Lung (tissue), 11 donors: ENCODE measurements at regions not wholly inside any gene's neighbourhood (a gene's known extent, or its start where the extent isn't known, plus 50 kb on each side); places are given as distances from the start of the nearest gene placed in this dataset.

Experiments
- ATAC-seq: fragments of 200-7000 bp; cut with Tn5 transposase; one replicate; pipeline ENCODE4 v1.9.1; 2020; ENCODE audit warnings: moderate number of reproducible peaks; ENCODE audit not compliant: insufficient read depth, low FRiP score
- DNase-seq, 3 donors: peaks; one replicate each; pipeline ENCODE4 v3.0.0-alpha.2; 2013 to 2017
- H3K27ac ChIP-seq, 2 donors: one replicate each; pipeline ENCODE4 v1.5.1; 2013; ENCODE audit warnings: mild to moderate bottlenecking in 2 of 2, moderate library complexity in 2 of 2, control low read depth in 1 of 2, inconsistent platforms in 1 of 2, low read depth in 1 of 2, low read length in 1 of 2
- H3K27me3 ChIP-seq, 3 donors: one replicate each; pipeline ENCODE4 v1.5.1; 2013; ENCODE audit warnings: low read length in 2 of 3; ENCODE audit not compliant: control insufficient read depth in 3 of 3, insufficient read depth in 3 of 3
- H3K36me3 ChIP-seq, 4 donors: one replicate each; pipeline ENCODE4 v1.5.1; 2013; ENCODE audit warnings: low read length in 4 of 4, mild to moderate bottlenecking in 1 of 4, moderate library complexity in 1 of 4; ENCODE audit not compliant: control insufficient read depth in 4 of 4, insufficient read depth in 4 of 4
- H3K4me1 ChIP-seq, 5 donors: one replicate each; pipeline ENCODE4 v1.5.1; 2013; ENCODE audit warnings: low read length in 5 of 5, mild to moderate bottlenecking in 2 of 5, moderate library complexity in 1 of 5; ENCODE audit not compliant: control insufficient read depth in 5 of 5, insufficient read depth in 5 of 5
- H3K4me3 ChIP-seq: one replicate; pipeline ENCODE4 v1.5.1; 2013; ENCODE audit warnings: mild to moderate bottlenecking, control low read depth, moderate library complexity
- H3K9ac ChIP-seq, 2 donors: one replicate each; pipeline ENCODE4 v1.5.1; 2013; ENCODE audit warnings: low read length in 2 of 2, control low read depth in 1 of 2; ENCODE audit not compliant: insufficient read depth in 1 of 2
- H3K9me3 ChIP-seq, 4 donors: one replicate each; pipeline ENCODE4 v1.5.1; 2013; ENCODE audit warnings: low read length in 3 of 4, mild to moderate bottlenecking in 1 of 4, moderate library complexity in 1 of 4; ENCODE audit not compliant: control insufficient read depth in 4 of 4, insufficient read depth in 3 of 4
- CTCF ChIP-seq: IDR thresholded peaks from 2 replicates; pipeline ENCODE4 v1.5.1; 2012; ENCODE audit warnings: mild to moderate bottlenecking; ENCODE audit errors: control extremely low read depth, extremely low read depth
- WGBS, 2 donors: extraction: QIAGEN DNeasy Blood & Tissue Kit; methylation state at CpG; one replicate each; pipeline ENCODE4 v1.1.7; 2013; 5-methylcytosine and 5-hydroxymethylcytosine counted together
- donor health status: control.
- donor health status: control.
- donor health status: Bipolar disorder and iron deficiency.
- donor health status: healthy.
- donor health status: DM: yes; HTN: yes; CAD: no.

DNA sequence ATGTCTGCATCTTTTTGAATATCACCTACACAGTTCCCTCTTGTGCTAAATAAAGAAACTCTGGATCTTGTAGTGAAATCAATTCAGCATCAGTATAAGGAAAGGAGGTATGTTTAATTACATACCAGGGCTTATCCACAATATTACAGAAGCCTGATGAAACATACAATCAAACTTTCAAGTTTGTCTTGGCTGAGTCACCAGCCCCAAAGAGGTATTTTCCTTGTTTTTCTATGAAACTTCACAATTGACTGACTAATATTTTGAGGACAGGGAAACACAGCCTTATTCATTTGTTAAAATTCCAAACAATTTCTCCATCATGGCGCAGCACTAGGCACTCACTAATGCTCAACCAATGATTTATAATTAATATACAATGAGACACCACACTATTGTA is 952.4 kb downstream of the PCDH17 start:
- no peak for TF ChIP-seq CTCF
- 93 to 99% methylated on average over 1 of the region's 1 CpG for WGBS, 2 donors
- ATAC-seq (no peak), DNase-seq (no peak)
- H3K27ac ChIP-seq, result no peak overlapping the region
- H3K9me3 ChIP-seq, result no peaks in the 10 kb centered on the region
- no peaks in the 10 kb centered on the region for H3K27me3 ChIP-seq
- no peak overlapping the region for H3K4me3 ChIP-seq
- peaks cover 0 to 2% (median 0%) of the 10 kb centered on the region in 5 donors for H3K4me1 ChIP-seq
- no peak overlapping the region for H3K9ac ChIP-seq
- H3K36me3 ChIP-seq, result no peaks in the 10 kb centered on the region

DNA sequence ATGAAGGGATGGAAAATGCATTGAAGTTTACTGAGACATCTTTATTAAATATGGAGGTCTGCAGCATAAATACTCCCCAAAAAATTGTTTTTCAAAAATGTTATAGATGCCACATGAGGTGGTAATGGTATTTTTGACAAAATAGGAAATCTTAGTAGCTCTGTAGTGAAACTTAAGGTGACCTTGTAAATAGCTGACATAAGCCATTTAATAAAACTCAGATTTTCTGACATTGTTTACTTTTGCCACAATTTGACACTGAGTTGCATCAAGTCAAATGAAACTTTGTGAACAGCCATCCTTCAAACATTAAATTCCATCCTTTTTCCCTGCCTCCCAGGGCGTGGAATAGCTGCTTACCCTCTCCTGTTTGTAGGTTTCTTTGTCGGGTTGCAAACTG is 953.1 kb downstream of the PCDH17 start:
- WGBS, 2 donors, result 89 to 90% methylated on average over 2 of the region's 2 CpGs
- H3K9ac ChIP-seq, result no peak overlapping the region
- H3K36me3 ChIP-seq, result no peaks in the 10 kb centered on the region
- no peak overlapping the region for H3K4me3 ChIP-seq
- no peaks in the 10 kb centered on the region for H3K9me3 ChIP-seq
- DNase-seq (no peak), ATAC-seq (no peak)
- no peaks in the 10 kb centered on the region for H3K27me3 ChIP-seq
- peaks cover 0 to 2% (median 0%) of the 10 kb centered on the region in 5 donors for H3K4me1 ChIP-seq
- no peak overlapping the region for H3K27ac ChIP-seq
- TF ChIP-seq CTCF, result no peak

DNA sequence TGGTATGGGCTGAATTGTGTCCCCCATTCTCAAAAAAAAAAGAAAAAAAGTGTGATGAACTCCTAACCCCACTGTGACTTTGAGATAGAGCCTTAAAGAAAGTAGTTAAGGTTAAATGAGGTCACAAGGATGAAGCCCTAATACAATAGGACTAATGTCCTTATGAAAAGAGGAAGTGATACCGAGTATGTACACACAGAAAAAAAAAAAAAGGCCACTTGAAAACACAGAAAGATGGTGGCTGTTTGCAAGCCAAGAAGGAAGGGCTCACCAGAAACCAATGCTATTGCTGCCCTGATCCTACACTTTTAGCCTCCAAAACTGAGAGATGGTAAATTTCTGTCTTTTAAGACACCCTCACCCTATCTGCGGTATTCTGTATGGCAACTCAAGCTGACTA is 955.6 kb downstream of the PCDH17 start:
- H3K27ac ChIP-seq, result no peak overlapping the region
- no peak overlapping the region for H3K4me3 ChIP-seq
- H3K9ac ChIP-seq, result no peak overlapping the region
- peaks cover 0 to 2% (median 0%) of the 10 kb centered on the region in 5 donors for H3K4me1 ChIP-seq
- H3K27me3 ChIP-seq, result no peaks in the 10 kb centered on the region
- no peaks in the 10 kb centered on the region for H3K36me3 ChIP-seq
- 54 to 64% methylated on average over 2 of the region's 2 CpGs for WGBS, 2 donors
- no peak for DNase-seq
- no peak for ATAC-seq
- no peak for TF ChIP-seq CTCF
- H3K9me3 ChIP-seq, result no peaks in the 10 kb centered on the region

- no peaks in the 10 kb centered on the region for H3K27me3 ChIP-seq
- no peak for TF ChIP-seq CTCF
- H3K9me3 ChIP-seq, result no peaks in the 10 kb centered on the region
- H3K36me3 ChIP-seq, result no peaks in the 10 kb centered on the region
- ATAC-seq (no peak), DNase-seq (no peak)
- H3K9ac ChIP-seq, result no peak overlapping the region
- no peak overlapping the region for H3K4me3 ChIP-seq
- no peak overlapping the region for H3K27ac ChIP-seq
- H3K4me1 ChIP-seq, result no peaks in the 10 kb centered on the region
Measured at GRCh38 chr13:58592052-58592451, 960.5 kb downstream of the PCDH17 start.
